RWPE2 (cell line): ENCODE measurements at regions not wholly inside any gene's neighbourhood (a gene's known extent, or its start where the extent isn't known, plus 50 kb on each side); places are given as distances from the start of the nearest gene placed in this dataset.

ENCODE experiments used
- ATAC-seq: fragments of 200-7000 bp; cut with Tn5 transposase; 3 replicates; pipeline ENCODE4 v1.9.1; 2021; ENCODE audit warnings: low read depth
- DNase-seq: peaks from one replicate; pipeline ENCODE4 v3.0.0-alpha.2; 2020; ENCODE audit warnings: low spot score
- H3K27ac ChIP-seq: fragments of 450-650 bp; 2 replicates; pipeline ENCODE4 v1.5.1; 2017; ENCODE audit warnings: mild to moderate bottlenecking; ENCODE audit not compliant: poor library complexity, severe bottlenecking
- H3K27me3 ChIP-seq: fragments of 250-450 bp; sonication (Bioruptor Pico); 2 replicates; pipeline ENCODE4 v1.5.1; 2021; ENCODE audit warnings: mild to moderate bottlenecking, moderate library complexity; ENCODE audit not compliant: insufficient read depth, poor library complexity, severe bottlenecking
- H3K36me3 ChIP-seq: fragments of 250-450 bp; sonication (Bioruptor Pico); 2 replicates; pipeline ENCODE4 v1.5.1; 2020; ENCODE audit warnings: low read depth, mild to moderate bottlenecking, moderate library complexity
- H3K4me1 ChIP-seq: fragments of 250-450 bp; sonication (Bioruptor Pico); 2 replicates; pipeline ENCODE4 v1.5.1; 2021; ENCODE audit warnings: mild to moderate bottlenecking, moderate library complexity; ENCODE audit not compliant: insufficient read depth, poor library complexity, severe bottlenecking
- H3K4me3 ChIP-seq: fragments of 250-450 bp; sonication (Bioruptor Pico); 2 replicates; pipeline ENCODE4 v1.5.1; 2021; ENCODE audit warnings: mild to moderate bottlenecking, moderate library complexity; ENCODE audit not compliant: severe bottlenecking
- H3K9me3 ChIP-seq: fragments of 250-450 bp; sonication (Bioruptor Pico); 2 replicates; pipeline ENCODE4 v1.5.1; 2021; ENCODE audit warnings: mild to moderate bottlenecking, moderate library complexity; ENCODE audit not compliant: severe bottlenecking
- CTCF ChIP-seq: fragments of 450-650 bp; IDR thresholded peaks from one replicate; pipeline ENCODE4 v1.5.1; 2017; ENCODE audit warnings: mild to moderate bottlenecking, moderate library complexity; ENCODE audit not compliant: poor library complexity, severe bottlenecking

DNA sequence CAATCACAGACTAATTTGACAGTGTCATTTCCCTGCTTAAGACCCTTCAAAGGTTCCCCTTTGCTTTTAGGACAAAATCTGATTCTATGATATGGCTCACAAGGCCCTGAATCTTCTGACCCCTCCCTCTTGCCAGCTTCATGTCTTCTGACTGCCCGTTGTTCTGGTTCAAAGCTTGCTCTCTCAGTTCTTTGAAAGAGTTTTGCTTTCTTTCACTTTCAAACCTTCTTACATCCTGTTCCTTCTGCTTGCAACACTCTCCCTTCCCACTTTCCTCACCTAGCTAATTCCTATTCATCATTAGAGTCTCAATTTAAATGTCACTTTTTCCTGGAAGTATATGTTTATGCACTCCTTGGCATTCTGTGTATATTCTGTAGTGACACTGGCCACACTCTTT lies 299.2 kb downstream of the IDS start:
- Histone ChIP-seq H3K4me3 (no peak overlapping the region), H3K4me1 (no peaks in the 10 kb centered on the region), H3K27me3 (no peaks in the 10 kb centered on the region), H3K9me3 (no peaks in the 10 kb centered on the region), H3K36me3 (no peaks in the 10 kb centered on the region), H3K27ac (no peak overlapping the region)
- DNase-seq: no peak
- ATAC-seq: no peak
- TF ChIP-seq CTCF: no peak

DNA sequence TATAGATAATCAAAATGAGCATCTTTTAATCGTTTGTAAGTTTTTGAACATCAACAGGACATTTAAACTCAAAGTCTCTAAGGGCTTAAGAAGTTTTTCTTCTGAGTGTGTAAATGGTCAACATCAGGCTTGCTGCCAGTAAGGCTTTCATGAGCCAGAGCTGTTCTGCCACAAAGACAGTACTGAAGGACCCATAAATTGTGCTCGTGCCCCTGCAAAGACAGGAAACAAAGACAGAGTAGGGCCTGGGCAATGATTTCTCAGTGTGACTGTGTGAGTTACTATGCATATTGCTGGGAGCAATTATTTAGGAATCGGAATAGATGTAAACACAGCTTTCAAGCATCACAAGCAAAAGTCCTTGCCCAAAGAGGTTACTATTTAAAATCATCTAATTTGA lies 300.0 kb downstream of the IDS start:
- Histone ChIP-seq H3K9me3 (no peaks in the 10 kb centered on the region), H3K4me3 (no peak overlapping the region), H3K4me1 (no peaks in the 10 kb centered on the region), H3K36me3 (no peaks in the 10 kb centered on the region), H3K27me3 (no peaks in the 10 kb centered on the region), H3K27ac (no peak overlapping the region)
- DNase-seq: no peak
- no peak for ATAC-seq
- no peak for TF ChIP-seq CTCF

DNA sequence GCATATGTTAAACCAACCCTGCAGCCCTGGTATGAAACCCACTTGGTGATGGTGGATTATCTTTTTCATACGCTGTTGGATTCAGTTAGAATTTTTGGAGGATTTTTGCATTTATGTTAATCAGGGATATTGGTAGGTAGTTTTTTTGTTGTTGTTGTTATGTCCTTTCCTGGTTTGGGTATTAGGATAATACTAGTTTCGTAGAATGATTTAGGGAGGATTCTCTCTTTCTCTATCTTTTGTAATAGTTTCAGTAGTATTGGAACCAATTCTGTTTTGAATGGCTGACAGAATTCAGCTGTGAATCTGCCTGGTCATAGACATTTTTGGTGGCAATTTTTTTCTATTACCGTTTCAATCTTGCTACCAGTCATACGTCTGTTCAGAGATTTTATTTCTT lies 305.4 kb downstream of the IDS start:
- no peak for ATAC-seq
- no peak for TF ChIP-seq CTCF

GRCh38 chrX:149198980-149199732 lies 305.9 kb downstream of the IDS start:
- no peak for ATAC-seq
- TF ChIP-seq CTCF: no peak
- no peaks in the 10 kb centered on the region for H3K27me3 ChIP-seq
- no peak overlapping the region for H3K27ac ChIP-seq
- H3K4me1 ChIP-seq: no peaks in the 10 kb centered on the region
- DNase-seq: no peak
- no peaks in the 10 kb centered on the region for H3K9me3 ChIP-seq
- no peaks in the 10 kb centered on the region for H3K36me3 ChIP-seq
- H3K4me3 ChIP-seq: no peak overlapping the region

More for the DNA sequence above, 305.4 kb downstream of the IDS start:
- no peaks in the 10 kb centered on the region for H3K4me1 ChIP-seq
- H3K36me3 ChIP-seq: no peaks in the 10 kb centered on the region
- no peak overlapping the region for H3K4me3 ChIP-seq
- H3K9me3 ChIP-seq: no peaks in the 10 kb centered on the region
- H3K27ac ChIP-seq: no peak overlapping the region
- no peaks in the 10 kb centered on the region for H3K27me3 ChIP-seq
- DNase-seq: no peak

DNA sequence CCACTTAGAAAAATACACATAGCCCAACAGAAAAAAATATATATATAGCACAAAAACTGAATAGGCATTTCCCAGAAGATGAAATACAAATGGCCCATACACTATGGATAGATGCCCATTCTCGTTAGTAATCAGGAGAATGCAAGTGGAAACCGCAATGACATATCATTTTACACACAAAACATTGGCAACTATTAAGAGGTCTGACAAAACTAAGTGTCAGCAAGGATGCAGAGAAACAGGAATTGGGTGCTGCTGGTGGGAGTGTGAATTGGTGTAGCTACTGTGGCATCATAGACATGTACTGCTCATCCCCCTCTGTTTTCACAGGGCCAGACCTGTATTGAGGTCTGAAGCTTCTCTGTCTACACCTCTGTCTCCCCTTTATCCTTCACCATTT lies 320.0 kb downstream of the IDS start:
- TF ChIP-seq CTCF: no peak
- Histone ChIP-seq H3K27me3 (no peaks in the 10 kb centered on the region), H3K4me3 (no peak overlapping the region), H3K36me3 (no peaks in the 10 kb centered on the region), H3K27ac (no peak overlapping the region), H3K9me3 (no peaks in the 10 kb centered on the region), H3K4me1 (no peaks in the 10 kb centered on the region)
- ATAC-seq: no peak
- no peak for DNase-seq
